ENCODE measurements at regions not wholly inside any gene's neighbourhood (a gene's known extent, or its start where the extent isn't known, plus 50 kb on each side); places are given as distances from the start of the nearest gene placed in this dataset.

DNA sequence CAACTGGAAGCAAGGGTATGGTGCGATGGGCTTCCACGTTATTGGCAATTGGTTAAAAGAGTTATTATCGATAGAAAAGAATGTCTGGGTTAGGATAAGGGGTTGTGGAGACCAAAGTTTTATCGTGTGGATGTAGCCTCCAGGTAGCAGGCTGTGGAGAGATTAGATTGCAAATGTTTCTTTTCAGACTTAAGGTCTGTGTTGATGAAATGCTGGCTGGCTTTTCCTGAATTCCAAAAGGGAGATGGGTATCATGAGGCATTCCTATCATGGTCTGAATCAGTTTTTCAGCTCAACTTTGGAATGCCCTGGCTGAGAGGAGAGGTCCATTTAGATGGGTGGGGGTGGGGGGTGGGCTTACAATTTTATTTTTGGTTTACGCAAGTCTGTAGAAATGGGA is 395.0 kb upstream of the RBFOX1 start:
- TF ChIP-seq, protein P1, sequence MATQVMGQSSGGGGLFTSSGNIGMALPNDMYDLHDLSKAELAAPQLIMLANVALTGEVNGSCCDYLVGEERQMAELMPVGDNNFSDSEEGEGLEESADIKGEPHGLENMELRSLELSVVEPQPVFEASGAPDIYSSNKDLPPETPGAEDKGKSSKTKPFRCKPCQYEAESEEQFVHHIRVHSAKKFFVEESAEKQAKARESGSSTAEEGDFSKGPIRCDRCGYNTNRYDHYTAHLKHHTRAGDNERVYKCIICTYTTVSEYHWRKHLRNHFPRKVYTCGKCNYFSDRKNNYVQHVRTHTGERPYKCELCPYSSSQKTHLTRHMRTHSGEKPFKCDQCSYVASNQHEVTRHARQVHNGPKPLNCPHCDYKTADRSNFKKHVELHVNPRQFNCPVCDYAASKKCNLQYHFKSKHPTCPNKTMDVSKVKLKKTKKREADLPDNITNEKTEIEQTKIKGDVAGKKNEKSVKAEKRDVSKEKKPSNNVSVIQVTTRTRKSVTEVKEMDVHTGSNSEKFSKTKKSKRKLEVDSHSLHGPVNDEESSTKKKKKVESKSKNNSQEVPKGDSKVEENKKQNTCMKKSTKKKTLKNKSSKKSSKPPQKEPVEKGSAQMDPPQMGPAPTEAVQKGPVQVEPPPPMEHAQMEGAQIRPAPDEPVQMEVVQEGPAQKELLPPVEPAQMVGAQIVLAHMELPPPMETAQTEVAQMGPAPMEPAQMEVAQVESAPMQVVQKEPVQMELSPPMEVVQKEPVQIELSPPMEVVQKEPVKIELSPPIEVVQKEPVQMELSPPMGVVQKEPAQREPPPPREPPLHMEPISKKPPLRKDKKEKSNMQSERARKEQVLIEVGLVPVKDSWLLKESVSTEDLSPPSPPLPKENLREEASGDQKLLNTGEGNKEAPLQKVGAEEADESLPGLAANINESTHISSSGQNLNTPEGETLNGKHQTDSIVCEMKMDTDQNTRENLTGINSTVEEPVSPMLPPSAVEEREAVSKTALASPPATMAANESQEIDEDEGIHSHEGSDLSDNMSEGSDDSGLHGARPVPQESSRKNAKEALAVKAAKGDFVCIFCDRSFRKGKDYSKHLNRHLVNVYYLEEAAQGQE (IDR thresholded peaks at IDR 0.05; ENCODE audit: low read depth), result no peak
- TF ChIP-seq CEBPB (IDR thresholded peaks at IDR 0.05), result no peak
- TF ChIP-seq TAF1 (IDR thresholded peaks at IDR 0.05; ENCODE audit: low read depth), result no peak
- no peak for TF ChIP-seq NFIC (IDR thresholded peaks at IDR 0.05)

Data from Ishikawa (cell line).